Activated B cell treated with CpG ODN at 0.5 μM for 24 hours (primary cell): ENCODE measurements at regions not wholly inside any gene's neighbourhood (a gene's known extent, or its start where the extent isn't known, plus 50 kb on each side); places are given as distances from the start of the nearest gene placed in this dataset.

ENCODE experiments used
- ATAC-seq: fragments of 200-7000 bp; cut with Tn5 transposase; one replicate; pipeline ENCODE4 v1.10.0; 2021; ENCODE audit warnings: low read depth, mild to moderate bottlenecking, moderate library complexity
- CTCF ChIA-PET: fragments of 350-600 bp; sonication (Branson Sonifier 250); formaldehyde crosslinking; loops from one replicate; lab custom pipeline; 2021; ENCODE audit warnings: antibody characterized with exemption; lab: Charles Lee
- POLR2A ChIA-PET: fragments of 350-600 bp; sonication (Branson Sonifier 250); formaldehyde crosslinking; loops from one replicate; lab custom pipeline; 2021; ENCODE audit warnings: antibody characterized with exemption; lab: Charles Lee
- DNase-seq: peaks from one replicate; pipeline ENCODE4 v3.0.0; 2022
- H3K27ac Mint-ChIP-seq: one replicate; pipeline ENCODE4 v1.8.0; 2020; ENCODE audit warnings: mixed read lengths
- H3K27me3 Mint-ChIP-seq: one replicate; pipeline ENCODE4 v1.8.0; 2021; ENCODE audit warnings: mixed read lengths
- H3K36me3 Mint-ChIP-seq: one replicate; pipeline ENCODE4 v1.8.0; 2021; ENCODE audit warnings: low read depth, mixed read lengths
- H3K4me1 Mint-ChIP-seq: one replicate; pipeline ENCODE4 v1.8.0; 2021; ENCODE audit warnings: mixed read lengths
- H3K4me3 Mint-ChIP-seq: one replicate; pipeline ENCODE4 v1.8.0; 2020; ENCODE audit warnings: mild to moderate bottlenecking, mixed read lengths
- H3K9me3 Mint-ChIP-seq: one replicate; pipeline ENCODE4 v1.8.0; 2020; ENCODE audit warnings: mixed read lengths
- CTCF ChIP-seq: fragments of 200-600 bp; IDR thresholded peaks from one replicate; pipeline ENCODE4 v1.8.0; 2022; ENCODE audit warnings: antibody characterized with exemption, mild to moderate bottlenecking
- intact Hi-C: fragments of 100-400 bp; cut with micrococcal nuclease; formaldehyde crosslinking; loops from one replicate; pipeline ENCODE4 v1.15.1; 2024

DNA sequence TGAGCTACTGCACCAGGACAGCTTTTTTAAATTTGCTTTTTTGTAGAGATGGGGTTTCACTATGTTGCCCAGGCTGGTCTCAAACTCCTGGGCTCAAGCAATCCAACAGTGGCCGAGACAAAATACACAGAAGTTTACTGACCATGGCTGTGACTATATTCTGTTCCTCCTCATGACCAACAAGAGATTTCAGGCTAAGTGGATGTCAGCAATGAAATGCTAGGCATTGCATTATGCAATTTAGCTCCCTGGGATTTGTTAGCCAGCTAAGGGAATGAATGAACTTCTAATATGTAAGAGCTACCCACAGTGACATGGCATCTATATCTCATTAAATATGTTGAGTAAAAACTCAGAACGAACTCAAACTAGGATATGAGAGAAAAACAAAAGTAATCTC is 81.9 kb upstream of the MBOAT2 start:
- TF ChIP-seq CTCF = no peak
- no peak for ATAC-seq
- peaks cover 8% of the 10 kb centered on the region for H3K9me3 Mint-ChIP-seq
- CTCF ChIA-PET = no interaction called here
- peaks cover 5% of the 10 kb centered on the region for H3K27me3 Mint-ChIP-seq
- no peaks in the 10 kb centered on the region for H3K36me3 Mint-ChIP-seq
- intact Hi-C loops = no loop called here
- no peak overlapping the region for H3K27ac Mint-ChIP-seq
- DNase-seq = no peak
- POLR2A ChIA-PET = no interaction called here
- H3K4me3 Mint-ChIP-seq = no peak overlapping the region
- H3K4me1 Mint-ChIP-seq = no peaks in the 10 kb centered on the region

DNA sequence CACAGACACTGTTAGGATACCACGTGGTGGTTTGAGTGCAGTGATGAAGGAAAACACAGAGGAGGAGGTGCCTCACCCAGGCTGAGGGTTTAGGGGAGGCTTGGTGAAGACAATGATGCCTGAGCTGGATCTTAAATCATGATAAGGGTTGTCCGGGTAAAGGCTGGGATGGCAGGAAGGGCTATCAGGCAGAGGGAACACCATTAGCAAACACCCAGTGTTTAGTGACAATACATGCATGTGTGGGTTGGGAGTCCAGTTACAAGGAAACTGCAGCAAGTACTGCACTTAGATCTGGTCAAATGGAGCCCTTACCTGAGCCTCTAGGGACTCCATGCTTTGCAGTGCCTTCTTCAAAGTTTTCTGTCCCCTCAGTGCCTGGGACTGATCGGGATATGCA is 79.8 kb upstream of the MBOAT2 start:
- Mint-ChIP-seq H3K9me3 (peaks cover 8% of the 10 kb centered on the region), H3K27ac (no peak overlapping the region)
- intact Hi-C loops = no loop called here

DNA sequence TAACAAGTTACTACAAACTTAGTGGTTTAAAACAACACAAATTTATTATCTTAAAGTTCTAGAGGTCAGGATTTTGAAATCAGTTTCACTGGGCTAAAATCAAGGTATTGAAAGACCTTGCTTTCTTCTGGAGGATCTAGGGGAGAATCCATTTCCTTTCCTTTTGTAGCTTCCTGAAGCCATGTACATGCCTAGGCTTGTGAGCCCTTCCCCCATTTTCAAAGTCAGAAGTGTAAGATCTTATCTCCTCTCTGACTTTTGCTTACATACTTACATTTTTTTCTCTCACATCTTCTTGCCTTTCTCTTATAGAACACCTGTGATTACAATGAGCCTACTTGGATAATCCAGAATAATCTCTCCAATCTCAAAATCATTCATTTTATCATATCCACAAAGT is 78.7 kb upstream of the MBOAT2 start:
- no peak overlapping the region for H3K27ac Mint-ChIP-seq
- H3K27me3 Mint-ChIP-seq = peaks cover 1% of the 10 kb centered on the region
- peaks cover 8% of the 10 kb centered on the region for H3K9me3 Mint-ChIP-seq
- POLR2A ChIA-PET = no interaction called here
- DNase-seq (no peak), ATAC-seq (no peak)
- intact Hi-C loops = no loop called here
- no peak for TF ChIP-seq CTCF
- CTCF ChIA-PET = no interaction called here
- H3K36me3 Mint-ChIP-seq = no peaks in the 10 kb centered on the region
- no peaks in the 10 kb centered on the region for H3K4me1 Mint-ChIP-seq
- H3K4me3 Mint-ChIP-seq = no peak overlapping the region

More for the DNA sequence above, 79.8 kb upstream of the MBOAT2 start:
- ChIA-PET POLR2A (no interaction called here), CTCF (no interaction called here)
- H3K4me1 Mint-ChIP-seq = no peaks in the 10 kb centered on the region
- H3K27me3 Mint-ChIP-seq = peaks cover 3% of the 10 kb centered on the region
- no peak overlapping the region for H3K4me3 Mint-ChIP-seq
- ATAC-seq (no peak), DNase-seq (no peak)
- H3K36me3 Mint-ChIP-seq = no peaks in the 10 kb centered on the region
- TF ChIP-seq CTCF = no peak

GRCh38 chr2:9081750-9082149 is 78.3 kb upstream of the MBOAT2 start:
- H3K4me3 Mint-ChIP-seq = no peak overlapping the region
- no peaks in the 10 kb centered on the region for H3K36me3 Mint-ChIP-seq
- no peaks in the 10 kb centered on the region for H3K27me3 Mint-ChIP-seq
- CTCF ChIA-PET = no interaction called here
- H3K9me3 Mint-ChIP-seq = peaks cover 8% of the 10 kb centered on the region
- DNase-seq = no peak
- no peak overlapping the region for H3K27ac Mint-ChIP-seq
- intact Hi-C loops = no loop called here
- H3K4me1 Mint-ChIP-seq = no peaks in the 10 kb centered on the region
- TF ChIP-seq CTCF = no peak
- POLR2A ChIA-PET = no interaction called here
- no peak for ATAC-seq

DNA sequence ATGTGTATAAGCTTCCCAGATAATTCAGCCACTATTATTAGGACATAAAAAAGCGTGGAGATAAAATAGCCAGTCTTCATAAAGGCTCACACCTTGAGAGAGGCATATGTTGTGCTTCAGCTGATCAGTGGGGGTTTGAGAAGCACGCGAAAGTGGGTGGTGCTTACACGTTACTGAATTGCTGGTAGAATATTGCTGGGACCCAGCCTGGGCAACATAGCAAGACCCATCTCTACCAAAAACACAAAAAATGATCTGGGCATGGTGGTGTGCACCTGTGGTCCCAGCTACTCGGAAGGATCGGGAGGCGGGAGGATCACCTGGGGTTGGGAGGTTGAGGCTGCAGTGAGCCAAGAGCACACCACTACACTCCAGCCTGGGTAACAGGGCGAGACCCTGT is 74.9 kb upstream of the MBOAT2 start:
- intact Hi-C loops = no loop called here
- ChIA-PET POLR2A (no interaction called here), CTCF (no interaction called here)
- Mint-ChIP-seq H3K27ac (no peak overlapping the region), H3K4me3 (no peak overlapping the region), H3K9me3 (peaks cover 8% of the 10 kb centered on the region), H3K27me3 (no peaks in the 10 kb centered on the region), H3K4me1 (no peaks in the 10 kb centered on the region), H3K36me3 (no peaks in the 10 kb centered on the region)
- ATAC-seq (no peak), DNase-seq (no peak)
- no peak for TF ChIP-seq CTCF
